Mesothelial cell of epicardium (in vitro differentiated cells): ENCODE measurements at regions not wholly inside any gene's neighbourhood (a gene's known extent, or its start where the extent isn't known, plus 50 kb on each side); places are given as distances from the start of the nearest gene placed in this dataset.

Experiments used
- DNase-seq, 2 experiments: peaks; one replicate each; pipeline ENCODE4 v3.0.0; 2021; ENCODE audit warnings: low spot score in 2 of 2; ENCODE audit not compliant: unreplicated experiment in 2 of 2
- H3K27ac Mint-ChIP-seq: 2 replicates; pipeline ENCODE4 v1.8.0; 2021; ENCODE audit warnings: mixed read lengths
- H3K27me3 Mint-ChIP-seq: 2 replicates; pipeline ENCODE4 v1.8.0; 2021; ENCODE audit warnings: low read depth, mixed read lengths
- H3K36me3 Mint-ChIP-seq: 2 replicates; pipeline ENCODE4 v1.8.0; 2021; ENCODE audit warnings: mixed read lengths
- H3K4me1 Mint-ChIP-seq: 2 replicates; pipeline ENCODE4 v1.8.0; 2021; ENCODE audit warnings: mixed read lengths
- H3K4me3 Mint-ChIP-seq: 2 replicates; pipeline ENCODE4 v1.8.0; 2021; ENCODE audit warnings: mild to moderate bottlenecking, moderate library complexity, mixed read lengths
- H3K9me3 Mint-ChIP-seq: 2 replicates; pipeline ENCODE4 v1.8.0; 2021; ENCODE audit warnings: mixed read lengths
- CTCF ChIP-seq: fragments of 200-600 bp; sonication (generic); IDR thresholded peaks from one replicate; pipeline ENCODE4 v1.5.0; 2021; ENCODE audit warnings: antibody characterized with exemption; ENCODE audit not compliant: unreplicated experiment

GRCh38 chr15:78695854-78696253 is 54.8 kb upstream of the CHRNB4 start:
- Mint-ChIP-seq H3K36me3 (no peaks in the 10 kb centered on the region), H3K4me1 (peaks cover 23% of the 10 kb centered on the region), H3K9me3 (peaks cover 4% of the 10 kb centered on the region), H3K27me3 (no peaks in the 10 kb centered on the region), H3K4me3 (no peak overlapping the region), H3K27ac (no peak overlapping the region)
- DNase-seq, result no peak
- no peak for TF ChIP-seq CTCF

DNA sequence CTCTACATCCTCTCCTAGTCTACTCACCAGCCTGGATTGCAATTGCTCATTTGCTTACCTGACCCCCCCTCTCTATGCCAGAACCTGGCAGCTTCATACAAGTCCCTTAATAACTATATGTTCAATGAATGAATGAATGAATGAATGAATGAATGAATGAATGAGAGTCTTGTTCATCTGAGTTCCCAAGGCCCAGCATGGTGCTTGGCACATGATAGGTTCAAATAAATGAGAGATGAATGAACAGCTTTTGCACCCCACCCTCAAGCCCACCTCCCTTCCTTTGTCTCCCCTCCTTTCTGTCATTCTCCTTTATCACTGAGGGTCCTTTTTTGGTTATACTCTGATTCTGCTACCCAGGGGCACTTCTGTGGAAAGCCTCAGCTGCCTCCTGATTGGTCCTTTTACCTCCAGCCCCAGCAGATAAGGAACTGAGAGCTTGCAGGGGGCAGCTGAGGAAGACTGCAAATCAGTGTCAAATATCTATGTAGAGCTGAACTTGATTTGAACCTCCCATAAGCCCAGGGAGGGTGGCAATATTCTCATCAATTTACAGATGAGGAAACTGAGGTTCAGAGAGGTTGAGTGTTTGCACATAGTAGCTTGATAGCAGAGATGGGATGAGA is 54.1 kb upstream of the CHRNB4 start:
- H3K27me3 Mint-ChIP-seq, result no peaks in the 10 kb centered on the region
- H3K27ac Mint-ChIP-seq, result no peak overlapping the region
- H3K36me3 Mint-ChIP-seq, result no peaks in the 10 kb centered on the region
- no peak for TF ChIP-seq CTCF
- no peak overlapping the region for H3K4me3 Mint-ChIP-seq
- no peak for DNase-seq
- peaks cover 4% of the 10 kb centered on the region for H3K9me3 Mint-ChIP-seq
- peaks cover 30% of the 10 kb centered on the region for H3K4me1 Mint-ChIP-seq

- peaks cover 54% of the 10 kb centered on the region for H3K4me1 Mint-ChIP-seq
- DNase-seq, result no peak
Observed at GRCh38 chr15:78691851-78692421, 50.9 kb upstream of the CHRNB4 start.

DNA sequence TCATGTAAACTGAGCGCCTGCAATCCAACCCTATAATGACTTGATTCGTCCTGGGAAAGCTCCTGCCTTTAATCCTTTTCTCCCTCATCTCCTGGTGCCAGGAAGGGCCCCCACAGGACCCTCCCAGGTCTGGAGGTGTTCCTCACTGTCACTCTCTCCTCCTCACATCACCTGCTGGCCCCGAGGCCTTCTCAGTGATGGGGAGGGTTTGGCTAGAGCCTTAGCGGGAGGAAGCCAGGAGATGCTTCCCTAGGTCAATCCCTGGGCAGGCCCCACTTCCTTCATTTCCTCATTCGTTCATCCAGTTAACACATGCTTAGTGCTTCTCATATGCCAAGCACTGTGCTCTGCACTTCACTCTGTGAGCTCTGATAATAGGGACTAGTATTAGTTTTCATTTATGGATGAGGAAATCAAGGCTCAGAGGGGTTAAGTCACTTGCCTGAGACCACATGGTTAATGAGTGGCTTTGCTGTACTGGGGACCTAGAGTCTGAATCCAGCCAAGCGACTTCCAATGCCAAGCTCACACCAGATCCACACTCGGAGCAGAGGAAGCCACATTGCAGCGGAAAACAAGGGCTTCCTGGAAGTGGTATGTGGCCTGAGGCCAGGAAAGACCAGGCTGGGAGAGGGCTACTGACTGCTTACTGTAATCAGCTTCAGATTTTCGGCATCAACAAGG is 50.3 kb upstream of the CHRNB4 start:
- no peak overlapping the region for H3K4me3 Mint-ChIP-seq
- peaks cover 60% of the 10 kb centered on the region for H3K4me1 Mint-ChIP-seq
- no peaks in the 10 kb centered on the region for H3K36me3 Mint-ChIP-seq
- no peak for DNase-seq
- H3K9me3 Mint-ChIP-seq, result no peaks in the 10 kb centered on the region
- H3K27ac Mint-ChIP-seq, result peak overlapping the region; percentile 76
- TF ChIP-seq CTCF, result no peak
- H3K27me3 Mint-ChIP-seq, result no peaks in the 10 kb centered on the region

More at GRCh38 chr15:78691851-78692421, 50.9 kb upstream of the CHRNB4 start:
- no peak overlapping the region for H3K4me3 Mint-ChIP-seq
- no peaks in the 10 kb centered on the region for H3K27me3 Mint-ChIP-seq
- H3K27ac Mint-ChIP-seq, result no peak overlapping the region
- no peaks in the 10 kb centered on the region for H3K36me3 Mint-ChIP-seq
- no peaks in the 10 kb centered on the region for H3K9me3 Mint-ChIP-seq
- no peak for TF ChIP-seq CTCF
